ENCODE measurements at regions not wholly inside any gene's neighbourhood (a gene's known extent, or its start where the extent isn't known, plus 50 kb on each side); places are given as distances from the start of the nearest gene placed in this dataset.

- H3K4me3 ChIP-seq (replicated peaks; ENCODE audit: low read depth, low read length) = no peak overlapping the region
- no peak for TF ChIP-seq CTCF (IDR thresholded peaks at IDR 0.05; ENCODE audit: low read length, missing control alignments)
- no peak for DNase-seq (ENCODE audit: low read depth)
These were observed 361.7 kb downstream of the TMEM161B start for GRCh38 chr5:87906962-87907361.

- DNase-seq (ENCODE audit: low read depth) = no peak
- no peak for TF ChIP-seq CTCF (IDR thresholded peaks at IDR 0.05; ENCODE audit: low read length, missing control alignments)
- H3K4me3 ChIP-seq (replicated peaks; ENCODE audit: low read depth, low read length) = no peak overlapping the region
These were observed 368.2 kb downstream of the TMEM161B start for GRCh38 chr5:87900419-87900818.

GRCh38 chr5:87899721-87900131, 368.9 kb downstream of the TMEM161B start:
- no peak for TF ChIP-seq CTCF (IDR thresholded peaks at IDR 0.05; ENCODE audit: low read length, missing control alignments)
- no peak overlapping the region for H3K4me3 ChIP-seq (replicated peaks; ENCODE audit: low read depth, low read length)
- DNase-seq (ENCODE audit: low read depth) = no peak

- no peak for DNase-seq (ENCODE audit: low read depth)
- H3K4me3 ChIP-seq (replicated peaks; ENCODE audit: low read depth, low read length) = no peak overlapping the region
- TF ChIP-seq CTCF (IDR thresholded peaks at IDR 0.05; ENCODE audit: low read length, missing control alignments) = no peak
These were observed 369.4 kb downstream of the TMEM161B start for GRCh38 chr5:87899208-87899661.

GRCh38 chr5:87898574-87898973, 370.1 kb downstream of the TMEM161B start:
- no peak for DNase-seq (ENCODE audit: low read depth)
- no peak overlapping the region for H3K4me3 ChIP-seq (replicated peaks; ENCODE audit: low read depth, low read length)
- no peak for TF ChIP-seq CTCF (IDR thresholded peaks at IDR 0.05; ENCODE audit: low read length, missing control alignments)

- H3K4me3 ChIP-seq (replicated peaks; ENCODE audit: low read depth, low read length) = no peak overlapping the region
- no peak for TF ChIP-seq CTCF (IDR thresholded peaks at IDR 0.05; ENCODE audit: low read length, missing control alignments)
- DNase-seq (ENCODE audit: low read depth) = no peak
These were observed 380.5 kb downstream of the TMEM161B start for GRCh38 chr5:87888139-87888538.

- TF ChIP-seq CTCF (IDR thresholded peaks at IDR 0.05; ENCODE audit: low read length, missing control alignments) = no peak
- no peak overlapping the region for H3K4me3 ChIP-seq (replicated peaks; ENCODE audit: low read depth, low read length)
- DNase-seq (ENCODE audit: low read depth) = no peak
These were observed 381.4 kb downstream of the TMEM161B start for GRCh38 chr5:87887247-87887646.

Data from fibroblast of pulmonary artery (primary cell).